Spleen (tissue), 7 donors: ENCODE measurements at regions not wholly inside any gene's neighbourhood (a gene's known extent, or its start where the extent isn't known, plus 50 kb on each side); places are given as distances from the start of the nearest gene placed in this dataset.

ENCODE experiments used
- POLR2A ChIP-seq, 3 donors: fragments of 450-650 bp; IDR thresholded peaks; one replicate each; pipeline ENCODE4 v1.5.1; 2017; ENCODE audit warnings: antibody characterized with exemption in 3 of 3, mild to moderate bottlenecking in 1 of 3
- TF ChIP-seq, protein P1 (sequence below), 11 experiments: fragments of 200-600 bp in 7 of 11; fragments of 450-650 bp in 4 of 11; sonication (generic) in 4 of 11; IDR thresholded peaks in 8 of 11; conservative IDR thresholded peaks in 3 of 11; 1 replicate in 7 of 11; 2 replicates in 4 of 11; pipeline versions ENCODE4 v1.4.0 to v1.8.0; 2016 to 2021; ENCODE audit warnings: antibody characterized with exemption in 11 of 11, inconsistent platforms in 4 of 11, mild to moderate bottlenecking in 1 of 11
- donor health status: DM: no; HTN: no; CAD: no; lungs with moderate emphysema.
- donor health status: DM: no; HTN: no; CAD: no.
- donor health status: DM: no; HTN: no; CAD: no.

- TF ChIP-seq, protein P1, sequence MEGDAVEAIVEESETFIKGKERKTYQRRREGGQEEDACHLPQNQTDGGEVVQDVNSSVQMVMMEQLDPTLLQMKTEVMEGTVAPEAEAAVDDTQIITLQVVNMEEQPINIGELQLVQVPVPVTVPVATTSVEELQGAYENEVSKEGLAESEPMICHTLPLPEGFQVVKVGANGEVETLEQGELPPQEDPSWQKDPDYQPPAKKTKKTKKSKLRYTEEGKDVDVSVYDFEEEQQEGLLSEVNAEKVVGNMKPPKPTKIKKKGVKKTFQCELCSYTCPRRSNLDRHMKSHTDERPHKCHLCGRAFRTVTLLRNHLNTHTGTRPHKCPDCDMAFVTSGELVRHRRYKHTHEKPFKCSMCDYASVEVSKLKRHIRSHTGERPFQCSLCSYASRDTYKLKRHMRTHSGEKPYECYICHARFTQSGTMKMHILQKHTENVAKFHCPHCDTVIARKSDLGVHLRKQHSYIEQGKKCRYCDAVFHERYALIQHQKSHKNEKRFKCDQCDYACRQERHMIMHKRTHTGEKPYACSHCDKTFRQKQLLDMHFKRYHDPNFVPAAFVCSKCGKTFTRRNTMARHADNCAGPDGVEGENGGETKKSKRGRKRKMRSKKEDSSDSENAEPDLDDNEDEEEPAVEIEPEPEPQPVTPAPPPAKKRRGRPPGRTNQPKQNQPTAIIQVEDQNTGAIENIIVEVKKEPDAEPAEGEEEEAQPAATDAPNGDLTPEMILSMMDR (IDR thresholded peaks at IDR 0.05 in 8 of 11, conservative IDR thresholded peaks at IDR 0.05 in 3 of 11) = no peak
- TF ChIP-seq POLR2A (IDR thresholded peaks at IDR 0.05) = no peak
These were observed 156.5 kb downstream of the KCTD12 start for GRCh38 chr13:76729691-76730090.
